ENCODE measurements at regions not wholly inside any gene's neighbourhood (a gene's known extent, or its start where the extent isn't known, plus 50 kb on each side); places are given as distances from the start of the nearest gene placed in this dataset.

GRCh38 chr15:39165020-39165706, 415.7 kb upstream of the THBS1 start:
- DNase-seq: no peak

- DNase-seq: no peak
These were observed 413.5 kb upstream of the THBS1 start for GRCh38 chr15:39167164-39168058.

DNA sequence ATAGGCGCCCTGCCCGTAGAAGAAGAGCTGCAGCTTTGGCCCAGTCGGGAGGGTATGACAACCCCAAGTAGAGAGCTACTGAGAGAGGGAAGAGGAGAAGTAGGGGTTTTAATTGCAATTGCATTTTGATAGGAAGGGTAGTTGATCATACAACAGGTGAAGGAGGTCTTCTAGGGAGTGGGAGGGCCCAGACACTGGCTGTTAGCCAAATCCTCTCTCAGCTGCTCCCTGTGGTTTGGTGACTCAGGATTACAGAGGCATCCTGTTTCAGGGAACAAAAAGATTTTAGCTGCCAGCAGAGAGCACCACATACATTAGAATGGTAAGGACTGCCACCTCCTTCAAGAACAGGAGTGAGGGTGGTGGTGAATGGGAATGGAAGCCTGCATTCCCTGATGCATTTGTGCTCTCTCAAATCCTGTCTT, 408.9 kb upstream of the THBS1 start:
- DNase-seq: peak; percentile 6

GRCh38 chr15:39172380-39173281, 408.2 kb upstream of the THBS1 start:
- no peak for DNase-seq

GRCh38 chr15:39173426-39173825, 407.5 kb upstream of the THBS1 start:
- no peak for DNase-seq

DNA sequence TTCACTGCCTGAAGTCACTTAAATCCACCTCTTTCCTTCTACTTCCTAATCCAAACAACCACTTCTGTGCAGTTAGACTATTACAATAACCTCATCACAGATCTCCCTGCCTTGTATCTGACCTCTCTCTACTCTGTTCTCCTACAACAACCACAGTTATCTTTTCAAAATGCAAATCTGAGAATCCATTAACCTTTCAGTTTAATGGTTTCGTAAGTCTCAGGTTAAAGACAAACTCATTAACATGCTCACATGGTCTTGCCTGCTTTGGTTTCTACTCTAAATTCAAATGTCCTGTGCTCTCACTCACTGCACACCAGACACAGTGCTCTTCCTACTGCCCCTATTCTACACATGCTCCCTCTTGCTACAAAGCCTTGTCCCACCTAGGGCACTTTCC, 406.5 kb upstream of the THBS1 start:
- no peak for DNase-seq

- DNase-seq: no peak
These were observed 404.8 kb upstream of the THBS1 start for GRCh38 chr15:39176030-39176429.

- DNase-seq: no peak
These were observed 403.3 kb upstream of the THBS1 start for GRCh38 chr15:39177561-39177960.

DNA sequence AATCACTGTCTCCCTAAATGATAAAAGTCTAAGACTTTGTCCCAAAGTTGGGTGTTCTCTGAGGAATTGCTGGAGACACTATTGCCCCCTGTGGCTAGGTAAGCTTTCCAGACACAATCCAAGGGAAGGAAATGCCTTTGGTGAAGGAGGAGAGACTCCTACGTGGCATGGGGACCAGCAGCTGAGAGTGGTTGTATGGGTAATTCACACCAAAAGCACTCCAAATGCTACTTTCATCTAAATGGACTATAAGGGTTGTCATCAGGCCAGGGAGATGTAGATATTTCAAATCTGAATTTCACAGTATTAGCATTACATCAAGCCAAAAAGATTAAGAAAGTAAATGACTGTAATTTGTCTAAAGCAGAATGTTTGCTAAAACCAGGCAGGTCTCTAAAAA, 400.8 kb upstream of the THBS1 start:
- DNase-seq: no peak

- DNase-seq: no peak
These were observed 400.4 kb upstream of the THBS1 start for GRCh38 chr15:39180483-39180933.

DNA sequence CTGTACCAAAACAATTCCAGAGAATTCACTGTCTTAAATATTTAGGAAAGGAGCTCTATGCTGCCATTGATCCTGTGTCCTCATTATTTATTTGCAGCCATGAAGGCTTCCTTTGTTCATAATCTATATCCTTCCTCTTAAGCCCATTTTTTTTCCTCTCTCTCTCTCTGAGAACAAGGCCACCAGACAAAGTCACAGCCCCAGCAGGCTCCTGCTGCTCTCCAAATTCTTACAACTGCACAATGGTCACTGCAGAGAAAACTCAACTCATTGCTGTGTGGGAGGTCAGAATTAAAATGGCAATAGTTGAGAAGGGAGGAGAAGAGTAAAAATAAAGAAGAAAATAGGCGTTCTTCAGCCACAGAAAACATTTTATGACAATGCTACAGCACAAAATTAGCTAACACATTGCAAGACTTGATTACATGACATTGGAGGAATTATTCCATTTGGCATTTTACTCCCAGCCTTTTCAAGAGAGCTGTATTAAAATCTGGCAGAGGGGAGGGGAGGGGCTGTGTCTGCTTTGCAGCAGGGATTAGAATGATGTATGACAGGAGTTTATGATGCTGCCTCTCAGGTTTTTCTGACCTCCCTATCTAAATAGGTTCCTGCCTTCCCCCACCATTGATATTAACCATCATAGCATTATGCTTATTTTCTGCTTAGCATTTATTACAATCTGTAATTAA, 399.7 kb upstream of the THBS1 start:
- no peak for DNase-seq

DNA sequence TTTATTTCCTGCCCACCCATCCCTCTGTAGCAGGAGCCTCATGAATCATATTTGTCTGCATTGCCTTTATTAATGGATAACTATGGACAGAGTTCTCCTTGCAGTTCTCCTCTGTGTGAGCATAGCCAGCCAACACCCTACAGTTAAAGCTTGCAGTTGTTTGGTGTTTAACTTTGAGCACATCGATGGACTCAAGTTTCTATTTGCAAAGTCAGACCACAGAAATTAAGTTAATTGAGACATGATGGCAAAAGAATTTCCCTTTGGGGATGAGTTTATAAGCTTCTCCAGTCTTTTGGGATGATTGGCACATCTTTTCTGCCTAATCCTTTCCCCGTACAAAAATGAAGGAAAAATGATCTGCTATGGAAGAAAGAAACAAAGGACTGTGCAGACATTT, 398.9 kb upstream of the THBS1 start:
- no peak for DNase-seq

DNA sequence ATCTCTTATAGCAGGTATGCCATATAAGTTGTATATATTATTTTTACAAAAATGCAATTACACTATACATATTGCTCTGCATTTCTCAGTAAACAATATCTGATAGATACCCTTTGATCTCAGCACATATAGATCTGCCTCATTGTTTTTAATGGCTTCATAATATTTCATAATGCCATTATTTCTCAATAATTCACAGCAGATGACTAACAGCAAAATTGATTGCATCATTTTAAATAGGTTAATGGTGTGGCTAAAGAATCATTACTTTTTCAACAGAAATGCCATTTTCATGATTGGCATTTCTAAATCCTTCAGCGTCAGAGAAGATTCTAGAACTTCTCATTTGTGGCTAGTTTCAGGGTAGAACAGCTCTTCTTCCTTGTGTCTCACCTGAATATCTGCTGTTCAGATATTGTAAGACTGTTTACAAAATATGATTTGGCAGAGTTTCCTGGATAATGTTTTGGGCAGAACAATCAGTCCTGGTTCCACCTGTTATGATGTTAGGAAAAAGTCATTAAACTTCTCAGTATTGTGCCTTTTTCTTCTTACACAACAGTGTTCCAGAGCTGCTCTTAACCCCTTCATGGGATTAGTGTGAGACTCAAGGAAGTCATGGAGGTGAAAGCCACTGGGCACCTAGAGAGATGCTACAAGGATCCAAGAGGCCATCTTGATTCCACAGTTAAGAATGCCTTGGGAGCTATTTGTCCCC, 397.6 kb upstream of the THBS1 start:
- DNase-seq: no peak

DNA sequence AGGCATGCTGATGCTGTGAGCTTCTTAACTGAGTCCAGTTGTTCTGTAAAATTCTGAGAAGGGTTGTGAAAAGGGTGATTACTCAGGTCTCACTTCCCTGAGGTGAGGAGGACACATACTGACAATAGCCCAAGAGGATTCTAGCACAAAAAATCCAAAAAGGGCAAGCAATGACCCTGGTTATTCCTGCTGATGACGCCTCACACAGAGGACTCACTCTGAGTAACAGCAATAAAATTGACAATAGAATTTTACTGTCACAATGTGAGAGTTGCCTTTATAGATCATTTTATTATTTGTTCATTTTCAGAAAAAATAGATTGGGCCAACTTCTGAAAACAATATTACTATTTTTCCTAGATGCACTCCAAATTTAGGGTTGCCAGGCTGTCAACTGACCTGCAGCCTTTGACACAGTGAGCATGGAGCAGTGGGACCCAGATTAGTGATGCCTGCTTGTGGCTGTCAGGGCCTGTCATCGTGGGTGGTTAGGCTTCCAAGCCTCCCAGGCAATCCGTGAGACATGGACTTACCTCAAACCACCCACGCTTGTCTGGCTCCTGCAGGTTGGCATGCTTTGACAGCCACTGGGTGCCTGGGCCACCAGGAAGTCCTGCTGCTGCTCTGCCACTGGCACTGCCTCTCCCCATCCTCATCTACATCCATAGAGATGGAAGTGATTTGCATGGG, 396.0 kb upstream of the THBS1 start:
- no peak for DNase-seq

GRCh38 chr15:39188314-39188713, 392.6 kb upstream of the THBS1 start:
- no peak for DNase-seq

GRCh38 chr15:39188930-39189329, 391.9 kb upstream of the THBS1 start:
- no peak for DNase-seq

DNA sequence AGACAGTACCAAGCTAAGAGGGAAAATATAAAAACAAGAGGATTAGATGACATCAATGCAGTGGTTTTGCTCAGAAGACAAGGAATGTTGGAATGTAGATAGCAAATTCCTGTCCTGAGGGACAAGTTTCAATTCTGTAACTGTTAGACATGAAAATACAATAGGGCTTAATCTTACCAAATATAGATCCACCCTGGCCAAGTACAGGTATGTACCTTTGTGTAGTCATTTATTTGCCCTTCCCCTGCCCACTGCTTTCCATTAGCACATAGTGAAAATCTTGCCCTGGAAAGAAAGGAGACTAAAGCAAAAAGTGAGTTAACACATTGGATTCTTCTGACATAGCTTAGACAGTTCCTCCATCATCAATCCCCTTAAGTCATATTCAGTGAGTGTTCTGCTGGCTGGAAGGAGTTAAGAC, 389.0 kb upstream of the THBS1 start:
- no peak for DNase-seq

- DNase-seq: no peak
These were observed 388.5 kb upstream of the THBS1 start for GRCh38 chr15:39192351-39192750.

DNA sequence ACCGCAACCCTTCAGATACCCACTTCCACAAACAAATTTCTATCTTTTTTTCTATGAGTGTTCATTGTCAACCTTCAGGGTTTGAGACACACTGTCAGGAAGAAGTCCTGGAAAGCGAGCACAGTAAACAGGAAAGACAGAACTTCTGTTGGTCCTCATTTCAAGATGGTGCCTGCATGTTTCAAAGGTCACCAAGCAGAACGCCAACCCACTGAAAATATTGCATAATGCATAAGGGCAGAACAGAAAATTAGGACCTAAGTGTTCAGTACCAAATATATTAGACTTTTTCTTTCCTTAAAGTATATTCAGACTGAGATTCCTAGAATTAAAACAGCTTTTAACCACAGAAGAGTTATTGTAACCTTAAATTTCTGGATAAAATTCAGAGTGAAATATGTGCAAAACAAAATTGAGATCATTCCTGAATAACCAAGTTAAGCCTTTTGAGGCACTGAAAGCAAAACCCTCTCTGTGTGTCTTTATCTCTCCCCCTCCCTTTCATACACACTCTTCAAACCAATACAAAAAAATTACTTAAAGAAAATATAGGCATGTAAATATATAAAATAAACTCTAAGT, 387.8 kb upstream of the THBS1 start:
- no peak for DNase-seq

DNA sequence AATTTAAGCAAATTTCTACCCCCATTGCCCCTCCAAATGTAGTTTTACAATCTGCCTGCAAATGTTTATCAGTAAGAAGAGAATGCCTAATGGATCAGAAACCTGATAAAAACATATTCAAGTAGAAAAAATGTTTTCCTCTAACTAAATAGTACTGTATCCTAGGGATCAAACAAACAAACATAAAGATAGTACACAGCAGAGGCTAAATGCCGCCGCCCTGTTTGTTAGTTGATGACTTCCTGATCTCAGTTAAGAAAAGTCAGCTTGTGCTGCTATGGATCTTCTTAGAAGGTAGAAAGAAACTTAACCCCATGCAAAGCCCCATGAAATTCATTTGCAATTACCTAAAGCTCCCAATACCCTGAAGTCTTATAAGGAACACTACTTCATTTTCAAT, 387.3 kb upstream of the THBS1 start:
- no peak for DNase-seq
